ENCODE measurements at regions not wholly inside any gene's neighbourhood (a gene's known extent, or its start where the extent isn't known, plus 50 kb on each side); places are given as distances from the start of the nearest gene placed in this dataset.

DNA sequence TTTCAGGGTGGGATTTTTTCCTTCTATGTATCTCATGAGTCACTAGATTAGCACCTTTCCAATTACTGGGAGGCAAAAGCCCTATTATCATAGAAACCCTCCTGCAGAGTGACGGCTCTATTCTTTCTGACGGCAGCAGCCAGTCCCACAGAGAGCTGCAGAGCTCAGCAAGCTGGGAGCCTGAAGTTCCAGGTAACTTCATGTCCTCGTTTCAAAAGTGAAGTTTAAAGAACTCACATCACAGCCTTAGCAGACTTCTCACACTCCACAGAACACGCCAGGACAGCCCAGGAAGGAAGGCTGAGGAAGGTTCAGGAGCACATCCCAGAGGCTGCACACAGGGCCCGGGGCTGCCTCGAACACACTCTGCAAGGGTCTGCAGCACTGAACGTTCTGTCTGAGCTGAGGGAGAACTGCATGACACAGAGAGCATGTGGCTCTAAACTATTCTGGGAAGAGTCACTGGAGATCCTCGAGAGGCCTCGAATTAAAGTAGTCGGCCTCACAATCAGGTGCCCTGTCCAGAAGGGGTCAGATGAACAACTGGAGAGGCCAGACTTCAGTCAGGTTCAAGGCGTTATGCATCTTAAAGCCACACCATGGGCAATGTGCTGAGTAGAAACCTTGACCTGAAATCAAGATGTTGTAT is 104.2 kb upstream of the DRD2 start:
- TF ChIP-seq, protein P1, sequence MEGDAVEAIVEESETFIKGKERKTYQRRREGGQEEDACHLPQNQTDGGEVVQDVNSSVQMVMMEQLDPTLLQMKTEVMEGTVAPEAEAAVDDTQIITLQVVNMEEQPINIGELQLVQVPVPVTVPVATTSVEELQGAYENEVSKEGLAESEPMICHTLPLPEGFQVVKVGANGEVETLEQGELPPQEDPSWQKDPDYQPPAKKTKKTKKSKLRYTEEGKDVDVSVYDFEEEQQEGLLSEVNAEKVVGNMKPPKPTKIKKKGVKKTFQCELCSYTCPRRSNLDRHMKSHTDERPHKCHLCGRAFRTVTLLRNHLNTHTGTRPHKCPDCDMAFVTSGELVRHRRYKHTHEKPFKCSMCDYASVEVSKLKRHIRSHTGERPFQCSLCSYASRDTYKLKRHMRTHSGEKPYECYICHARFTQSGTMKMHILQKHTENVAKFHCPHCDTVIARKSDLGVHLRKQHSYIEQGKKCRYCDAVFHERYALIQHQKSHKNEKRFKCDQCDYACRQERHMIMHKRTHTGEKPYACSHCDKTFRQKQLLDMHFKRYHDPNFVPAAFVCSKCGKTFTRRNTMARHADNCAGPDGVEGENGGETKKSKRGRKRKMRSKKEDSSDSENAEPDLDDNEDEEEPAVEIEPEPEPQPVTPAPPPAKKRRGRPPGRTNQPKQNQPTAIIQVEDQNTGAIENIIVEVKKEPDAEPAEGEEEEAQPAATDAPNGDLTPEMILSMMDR (IDR thresholded peaks at IDR 0.05): no peak

DNA sequence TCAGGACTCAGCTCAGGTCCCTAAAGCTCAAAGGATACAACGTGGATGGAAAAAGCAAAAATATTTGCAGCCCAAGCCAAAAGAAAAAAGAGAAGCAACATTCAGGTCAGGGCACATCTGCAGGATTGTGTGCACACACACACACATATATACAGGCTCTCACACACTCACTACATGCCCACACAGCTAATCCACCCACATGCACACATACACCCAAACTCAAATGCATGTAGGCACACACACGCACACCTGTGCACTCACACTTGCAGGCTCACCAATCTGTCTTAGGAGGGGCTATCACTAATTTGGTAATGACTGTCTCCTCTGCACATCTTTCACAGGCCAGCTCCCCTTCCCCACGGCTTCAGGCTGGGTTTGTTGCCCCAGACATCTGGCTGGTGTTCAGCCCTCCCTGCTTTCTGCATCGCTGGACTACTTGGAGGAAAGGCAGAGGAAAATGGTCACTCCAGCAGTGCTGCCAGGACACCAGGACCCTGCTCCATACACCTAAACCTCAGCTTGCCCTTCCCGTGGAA is 103.6 kb upstream of the DRD2 start:
- TF ChIP-seq, protein P1 (IDR thresholded peaks at IDR 0.05): no peak

DNA sequence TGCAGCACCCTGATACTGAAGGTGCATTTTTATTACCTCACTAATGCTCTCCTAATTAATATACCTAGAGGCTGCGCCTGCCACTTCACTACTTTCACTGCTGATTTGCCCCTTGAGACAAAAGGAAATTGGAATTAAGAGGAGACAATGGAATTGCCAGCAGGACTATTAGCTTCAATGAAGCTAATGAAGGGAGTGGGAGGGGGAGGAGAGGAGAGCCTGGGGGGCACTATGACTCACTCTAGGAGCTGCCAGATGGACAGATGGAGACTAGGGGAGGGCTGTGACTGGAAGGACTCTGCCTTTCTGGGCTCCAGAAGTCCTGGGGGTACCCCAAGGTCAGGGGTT is 102.8 kb upstream of the DRD2 start:
- TF ChIP-seq, protein P1 (IDR thresholded peaks at IDR 0.05): no peak

DNA sequence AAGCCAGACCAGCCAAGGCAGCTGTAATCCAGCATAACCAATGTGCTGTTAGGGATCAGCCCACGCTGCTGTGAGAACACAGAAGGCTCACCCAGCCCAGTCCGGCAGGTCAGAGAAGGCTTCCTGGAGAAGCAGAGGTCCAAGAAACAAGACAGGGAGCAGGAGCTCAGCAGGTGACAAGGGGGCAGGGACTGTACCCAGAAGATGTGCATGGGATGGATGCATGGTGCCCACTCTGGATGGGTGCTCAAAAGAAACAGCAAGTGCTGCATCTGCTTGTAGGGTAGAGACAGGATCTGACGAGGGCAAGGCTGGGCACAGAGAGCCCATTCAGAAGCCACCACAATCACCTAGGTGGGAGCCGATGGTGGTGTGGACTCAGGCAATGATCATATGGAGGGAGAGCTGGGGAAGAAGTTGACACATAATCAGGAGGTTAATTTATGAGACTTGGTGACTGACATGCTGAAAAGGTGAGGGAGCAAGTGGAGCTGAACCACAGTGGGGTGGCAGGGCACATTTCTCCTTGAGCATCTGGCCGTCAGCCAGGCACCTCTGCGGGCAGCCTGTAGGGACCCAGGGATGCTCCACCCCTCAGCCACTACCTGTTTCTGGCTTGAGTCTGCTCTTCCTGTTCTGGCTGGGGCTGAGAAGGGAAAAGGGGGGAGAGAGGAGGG is 102.3 kb upstream of the DRD2 start:
- TF ChIP-seq, protein P1 (IDR thresholded peaks at IDR 0.05): no peak

DNA sequence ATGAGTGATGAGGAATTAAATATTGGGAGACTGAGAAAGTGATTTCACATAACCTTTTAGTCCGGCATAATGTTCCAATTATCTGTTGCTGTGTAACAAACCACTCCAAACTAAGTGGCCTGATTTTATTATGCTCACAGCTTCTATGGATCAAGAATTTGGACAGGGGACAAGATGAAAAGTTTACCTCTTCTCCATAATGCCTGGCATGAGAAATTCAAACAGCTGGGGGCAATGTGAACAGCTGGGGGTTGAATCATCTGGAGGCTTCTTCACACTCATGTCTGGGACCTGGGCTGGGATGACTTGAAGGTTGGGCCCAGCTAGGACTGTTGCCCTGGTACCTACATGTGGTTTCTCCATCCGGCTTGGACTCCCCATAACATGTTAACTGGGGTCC is 99.4 kb upstream of the DRD2 start:
- TF ChIP-seq, protein P1 (IDR thresholded peaks at IDR 0.05): no peak

DNA sequence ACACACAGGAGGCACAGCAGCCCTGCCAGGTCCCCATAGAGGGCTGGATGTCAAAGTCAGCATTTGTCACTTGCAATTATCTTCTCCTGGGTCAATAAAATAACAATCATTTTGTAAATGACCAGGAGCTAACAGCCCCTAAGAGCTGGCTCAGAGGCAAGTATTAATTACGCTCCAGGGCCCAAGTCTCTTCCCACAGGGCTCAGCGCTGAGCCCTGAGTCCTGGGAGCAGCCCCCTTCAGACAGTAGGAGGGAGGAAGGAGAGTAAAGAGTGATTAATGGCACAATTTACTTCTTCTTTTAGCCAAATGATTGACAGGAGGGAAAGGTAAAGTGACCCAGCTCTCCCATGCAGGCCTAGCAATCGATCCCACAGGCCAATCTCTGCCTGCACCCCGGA is 99.0 kb upstream of the DRD2 start:
- TF ChIP-seq, protein P1 (IDR thresholded peaks at IDR 0.05): no peak

DNA sequence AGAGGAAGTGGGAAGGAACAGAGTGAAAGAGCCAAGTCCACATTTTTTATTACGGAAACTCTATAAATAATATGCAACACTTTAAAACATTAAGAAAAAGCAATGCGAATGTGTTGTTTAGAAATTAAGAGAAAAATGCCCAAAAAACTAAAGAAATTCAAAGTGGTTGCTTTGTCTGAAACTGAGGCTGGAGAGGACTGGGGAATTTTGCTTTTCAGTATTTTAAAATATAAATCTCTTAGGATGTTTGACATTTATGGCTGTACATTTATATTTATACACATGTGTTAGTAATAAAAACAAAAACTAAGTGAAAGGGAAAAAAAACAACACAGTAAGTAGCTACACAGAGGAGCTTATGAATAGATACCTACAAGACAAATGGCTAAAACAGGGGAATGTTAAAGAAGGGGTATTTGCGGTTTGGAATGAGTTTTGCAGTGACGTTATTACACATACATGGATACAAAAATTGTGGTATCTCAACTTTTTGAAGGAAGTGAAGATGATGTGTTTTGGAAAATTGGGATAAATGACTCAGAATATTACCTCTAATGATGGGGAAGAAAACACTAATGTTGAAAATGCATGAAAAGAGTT is 97.0 kb upstream of the DRD2 start:
- TF ChIP-seq, protein P1 (IDR thresholded peaks at IDR 0.05): no peak
